ENCODE measurements at regions not wholly inside any gene's neighbourhood (a gene's known extent, or its start where the extent isn't known, plus 50 kb on each side); places are given as distances from the start of the nearest gene placed in this dataset.

DNA sequence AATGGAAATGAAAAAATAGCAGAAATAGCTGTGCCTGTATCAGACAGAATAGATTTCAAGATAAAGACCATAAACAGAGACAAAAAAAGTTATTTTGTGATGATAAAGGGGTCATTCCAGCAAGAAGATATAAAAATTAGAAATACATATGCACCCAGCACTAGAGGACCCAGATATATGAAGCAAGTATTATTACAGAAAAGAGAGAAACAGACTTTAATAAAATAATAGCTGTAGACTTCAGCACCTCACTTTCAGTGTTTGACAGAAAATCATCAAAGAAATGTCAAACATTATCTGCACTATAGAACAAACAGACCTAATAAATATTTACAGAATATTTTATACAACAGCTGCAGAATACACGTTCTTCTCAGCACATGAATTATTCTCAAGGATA, 783.7 kb downstream of the PLOD2 start:
- TF ChIP-seq, protein P1, sequence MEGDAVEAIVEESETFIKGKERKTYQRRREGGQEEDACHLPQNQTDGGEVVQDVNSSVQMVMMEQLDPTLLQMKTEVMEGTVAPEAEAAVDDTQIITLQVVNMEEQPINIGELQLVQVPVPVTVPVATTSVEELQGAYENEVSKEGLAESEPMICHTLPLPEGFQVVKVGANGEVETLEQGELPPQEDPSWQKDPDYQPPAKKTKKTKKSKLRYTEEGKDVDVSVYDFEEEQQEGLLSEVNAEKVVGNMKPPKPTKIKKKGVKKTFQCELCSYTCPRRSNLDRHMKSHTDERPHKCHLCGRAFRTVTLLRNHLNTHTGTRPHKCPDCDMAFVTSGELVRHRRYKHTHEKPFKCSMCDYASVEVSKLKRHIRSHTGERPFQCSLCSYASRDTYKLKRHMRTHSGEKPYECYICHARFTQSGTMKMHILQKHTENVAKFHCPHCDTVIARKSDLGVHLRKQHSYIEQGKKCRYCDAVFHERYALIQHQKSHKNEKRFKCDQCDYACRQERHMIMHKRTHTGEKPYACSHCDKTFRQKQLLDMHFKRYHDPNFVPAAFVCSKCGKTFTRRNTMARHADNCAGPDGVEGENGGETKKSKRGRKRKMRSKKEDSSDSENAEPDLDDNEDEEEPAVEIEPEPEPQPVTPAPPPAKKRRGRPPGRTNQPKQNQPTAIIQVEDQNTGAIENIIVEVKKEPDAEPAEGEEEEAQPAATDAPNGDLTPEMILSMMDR (conservative IDR thresholded peaks at IDR 0.05; ENCODE audit: low read depth, low read length) = no peak
- TF ChIP-seq EZH2 (IDR thresholded peaks at IDR 0.05; ENCODE audit: borderline replicate concordance, low read depth, low read length, poor library complexity, severe bottlenecking) = no peak

All from A673 (cell line).